GM12874 (cell line): ENCODE measurements at regions not wholly inside any gene's neighbourhood (a gene's known extent, or its start where the extent isn't known, plus 50 kb on each side); places are given as distances from the start of the nearest gene placed in this dataset.

ENCODE experiments used
- TF ChIP-seq, protein P1 (sequence below): IDR thresholded peaks from 2 replicates; pipeline ENCODE4 v1.5.1; 2011; ENCODE audit warnings: low read depth, mild to moderate bottlenecking, control low read depth, low read length, moderate library complexity; ENCODE audit not compliant: insufficient read depth

DNA sequence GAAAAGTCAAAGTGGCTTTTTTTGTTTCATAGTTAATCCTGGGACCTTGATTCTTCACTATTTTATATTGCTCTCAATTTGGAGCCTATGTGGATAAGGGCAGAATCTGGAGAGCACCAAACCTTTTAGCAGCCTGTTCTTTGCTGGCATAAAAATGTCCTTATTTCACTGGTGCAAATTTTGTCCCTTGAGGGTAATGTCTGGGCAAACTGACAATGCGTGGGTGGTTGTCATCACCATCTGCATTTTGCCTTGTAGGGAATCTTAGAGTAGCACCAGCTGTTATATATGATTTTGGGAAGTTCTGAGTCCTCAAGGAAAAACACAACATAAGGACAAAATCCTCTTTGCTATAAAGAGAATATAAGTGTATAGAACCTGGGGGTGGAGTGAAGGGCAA is 336.9 kb upstream of the HTR2A start:
- TF ChIP-seq, protein P1, sequence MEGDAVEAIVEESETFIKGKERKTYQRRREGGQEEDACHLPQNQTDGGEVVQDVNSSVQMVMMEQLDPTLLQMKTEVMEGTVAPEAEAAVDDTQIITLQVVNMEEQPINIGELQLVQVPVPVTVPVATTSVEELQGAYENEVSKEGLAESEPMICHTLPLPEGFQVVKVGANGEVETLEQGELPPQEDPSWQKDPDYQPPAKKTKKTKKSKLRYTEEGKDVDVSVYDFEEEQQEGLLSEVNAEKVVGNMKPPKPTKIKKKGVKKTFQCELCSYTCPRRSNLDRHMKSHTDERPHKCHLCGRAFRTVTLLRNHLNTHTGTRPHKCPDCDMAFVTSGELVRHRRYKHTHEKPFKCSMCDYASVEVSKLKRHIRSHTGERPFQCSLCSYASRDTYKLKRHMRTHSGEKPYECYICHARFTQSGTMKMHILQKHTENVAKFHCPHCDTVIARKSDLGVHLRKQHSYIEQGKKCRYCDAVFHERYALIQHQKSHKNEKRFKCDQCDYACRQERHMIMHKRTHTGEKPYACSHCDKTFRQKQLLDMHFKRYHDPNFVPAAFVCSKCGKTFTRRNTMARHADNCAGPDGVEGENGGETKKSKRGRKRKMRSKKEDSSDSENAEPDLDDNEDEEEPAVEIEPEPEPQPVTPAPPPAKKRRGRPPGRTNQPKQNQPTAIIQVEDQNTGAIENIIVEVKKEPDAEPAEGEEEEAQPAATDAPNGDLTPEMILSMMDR: no peak

DNA sequence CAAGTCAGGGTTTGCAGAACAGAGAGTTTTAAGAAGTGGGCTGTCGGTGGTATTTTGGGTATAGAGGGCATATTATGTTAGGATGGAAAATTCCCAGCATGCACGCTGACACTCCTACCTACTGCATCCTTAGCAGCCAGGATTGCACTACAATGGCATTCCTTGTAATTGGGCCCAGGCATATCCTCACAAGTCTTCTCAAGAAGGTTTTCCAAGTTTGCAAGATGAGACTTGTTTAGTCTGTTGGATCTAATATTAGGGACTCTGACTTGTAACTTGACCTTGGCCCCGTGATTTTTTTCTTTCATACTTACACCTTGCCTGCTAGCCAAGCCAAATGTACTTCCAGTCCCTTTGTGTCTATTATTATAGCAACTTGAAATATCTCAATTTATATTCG is 335.7 kb upstream of the HTR2A start:
- TF ChIP-seq, protein P1: no peak

DNA sequence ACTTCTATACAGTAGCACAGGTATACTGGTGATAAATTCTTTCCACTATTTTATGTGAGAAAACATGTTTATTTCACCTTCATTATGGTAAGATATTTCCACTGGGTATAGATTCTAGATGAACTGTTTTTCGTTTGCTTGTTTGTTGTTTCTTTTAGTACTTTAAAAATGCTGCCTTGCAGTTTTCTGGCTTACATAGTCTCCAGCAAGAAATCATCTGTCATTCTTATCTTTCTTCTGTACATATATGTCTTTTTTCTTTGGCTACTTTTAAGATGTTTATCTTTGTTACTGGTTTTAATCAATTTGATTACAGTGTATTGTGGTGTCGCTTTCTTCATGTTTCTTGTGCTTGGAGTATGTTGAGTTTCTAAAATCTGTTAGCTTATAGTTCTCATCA is 333.3 kb upstream of the HTR2A start:
- TF ChIP-seq, protein P1: no peak

DNA sequence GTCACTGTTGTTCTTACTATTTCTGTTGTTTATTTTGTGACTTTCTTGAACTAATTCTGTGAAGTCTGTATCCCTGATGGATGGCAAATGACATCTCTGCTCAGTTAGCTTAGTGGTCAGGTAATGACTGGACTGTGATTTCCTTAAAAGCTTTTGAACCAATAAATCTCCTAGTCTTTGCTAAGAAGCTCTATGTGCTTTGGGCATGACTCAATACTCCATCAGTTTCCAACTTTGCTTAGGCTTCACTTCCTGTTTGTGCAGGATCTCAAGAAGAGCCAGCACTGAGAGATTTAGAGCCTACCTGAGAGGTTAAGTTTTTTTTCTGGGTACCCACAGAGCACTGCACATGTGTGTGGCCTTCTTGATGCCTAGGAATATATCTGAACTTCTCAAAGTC is 329.7 kb upstream of the HTR2A start:
- TF ChIP-seq, protein P1: no peak

DNA sequence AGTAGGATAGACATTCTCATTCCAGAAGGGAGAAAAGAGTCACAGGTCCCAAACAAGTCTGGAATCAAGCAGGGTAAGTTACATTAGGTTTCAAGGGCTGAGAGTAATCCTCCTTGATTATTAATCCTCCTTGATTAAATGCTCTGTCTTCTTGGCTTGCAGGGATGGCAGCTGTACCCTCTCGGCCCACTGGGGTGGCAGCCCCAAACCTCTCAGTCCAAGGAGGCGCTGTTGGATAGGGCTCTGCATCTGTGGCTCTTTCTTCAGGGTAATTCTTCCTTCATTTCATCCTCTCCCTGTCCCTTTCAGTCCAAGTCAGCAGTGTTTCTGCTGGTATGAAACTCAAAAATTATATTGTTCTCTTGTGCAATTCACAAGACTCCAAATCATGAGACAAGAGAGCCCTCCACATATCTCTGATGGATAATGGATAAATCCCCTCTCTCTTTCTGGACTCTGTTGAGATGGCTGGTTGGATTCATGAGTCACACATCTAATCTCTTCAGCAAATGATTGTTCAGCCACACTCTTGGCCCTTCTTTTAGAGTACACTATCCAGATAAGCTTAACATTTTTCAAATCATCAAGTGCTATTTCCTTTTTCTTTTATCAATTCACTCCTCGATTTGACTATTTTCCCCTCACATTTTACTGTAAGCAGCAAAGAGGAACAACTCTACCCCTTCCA is 323.7 kb upstream of the HTR2A start:
- TF ChIP-seq, protein P1: no peak

DNA sequence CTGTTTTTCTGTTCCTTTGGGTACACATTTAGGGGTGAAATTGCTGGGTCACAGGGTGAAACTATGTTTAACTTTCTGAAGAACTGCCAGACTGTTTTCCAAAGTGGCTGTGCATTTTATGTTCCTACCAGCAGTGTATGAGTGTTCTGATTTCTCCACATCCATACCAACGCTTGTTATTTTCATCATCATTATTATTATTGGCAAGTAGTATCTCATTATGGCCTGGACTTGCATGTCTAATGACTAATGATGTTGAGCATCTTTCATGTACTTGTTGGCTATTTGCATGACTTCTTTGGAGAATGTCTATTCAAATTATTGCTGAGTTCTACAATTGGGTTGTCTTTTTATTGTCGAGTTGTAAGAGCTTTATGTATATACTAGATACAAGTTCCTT is 321.8 kb upstream of the HTR2A start:
- TF ChIP-seq, protein P1: no peak

DNA sequence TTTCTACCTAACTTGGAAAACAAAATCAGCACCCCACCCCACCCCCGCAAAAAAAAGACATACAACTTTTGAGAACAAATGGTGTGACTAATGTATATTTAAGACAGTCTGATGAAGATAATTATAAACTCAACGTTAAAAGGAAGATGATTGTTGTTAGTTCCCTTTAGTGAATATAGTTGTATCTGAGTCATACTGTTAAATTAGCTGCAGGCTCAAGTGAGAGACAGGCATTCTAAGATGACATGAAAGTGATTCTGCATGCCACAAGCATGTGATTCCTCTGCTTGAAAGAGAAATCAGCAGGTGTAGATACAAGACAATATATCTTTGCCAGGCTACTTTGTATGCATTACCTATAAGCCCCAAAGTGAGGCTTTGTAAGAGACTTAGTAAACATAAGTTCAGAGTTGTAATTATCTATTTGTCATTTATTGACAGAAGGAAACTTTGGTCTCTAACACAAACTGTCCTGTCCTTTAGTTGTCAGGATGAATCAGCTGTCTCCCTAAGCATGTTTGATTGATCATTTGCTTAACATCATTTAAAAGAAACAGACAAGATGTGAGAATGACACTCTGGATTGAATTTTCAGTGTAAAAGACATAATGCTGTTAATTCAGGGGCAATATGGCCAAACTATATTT is 319.4 kb upstream of the HTR2A start:
- TF ChIP-seq, protein P1: no peak
